ENCODE measurements at regions not wholly inside any gene's neighbourhood (a gene's known extent, or its start where the extent isn't known, plus 50 kb on each side); places are given as distances from the start of the nearest gene placed in this dataset.

GRCh38 chr7:41858201-41858600 is 155.3 kb upstream of the INHBA start:
- ChIA-PET CTCF (no interaction called here), RAD21 (ENCODE audit: low non-redundant PET in 1 of 2, low total read pairs in 2 of 2, uncharacterized antibody in 2 of 2, unreplicated experiment in 2 of 2) (no interaction called here), POLR2A (no interaction called here)
- Histone ChIP-seq H3K9me3 (ENCODE audit: control insufficient read depth in 1 of 2, insufficient read depth in 1 of 2, low read depth in 1 of 2, low read length in 2 of 2) (peaks cover 0 to 2% of the 10 kb centered on the region in 2 experiments; a peak in 1 of 4 replicates), H3K4me3 (replicated peaks in 1 of 2; ENCODE audit: low read depth in 1 of 2, low read length in 2 of 2) (no peak overlapping the region), H3K4me1 (ENCODE audit: control insufficient read depth in 1 of 2, insufficient read depth in 2 of 2, low read length in 2 of 2) (no peaks in the 10 kb centered on the region), H3K36me3 (ENCODE audit: control insufficient read depth in 1 of 2, insufficient read depth in 2 of 2, low read length in 2 of 2) (no peaks in the 10 kb centered on the region), H3K4me2 (ENCODE audit: low read length) (no peak overlapping the region), H4K20me1 (ENCODE audit: insufficient read depth) (no peaks in the 10 kb centered on the region), H3K79me2 (ENCODE audit: insufficient read depth, low read length) (no peaks in the 10 kb centered on the region), H3K27me3 (ENCODE audit: insufficient read depth, low read length) (no peaks in the 10 kb centered on the region), H3K9ac (ENCODE audit: low read length) (no peak overlapping the region), H2AFZ (ENCODE audit: low read depth, low read length, poor library complexity, severe bottlenecking) (no peak overlapping the region), H3K9me2 (ENCODE audit: insufficient read depth) (no peaks in the 10 kb centered on the region), H3K27ac (ENCODE audit: low read depth, low read length) (no peak overlapping the region)
- no peak for DNase-seq (ENCODE audit: low read depth, low spot score)
- TF ChIP-seq YY1 (IDR thresholded peaks at IDR 0.05; ENCODE audit: extremely low read depth, insufficient replicate concordance, low read depth, low read length) = no peak
- no peak for ATAC-seq
- BruUV-seq (replicated peaks) = no TSS peak
- intact Hi-C loops (cut with micrococcal nuclease) = no loop called here

- H3K9ac ChIP-seq (ENCODE audit: low read length) = no peak overlapping the region
- H3K27ac ChIP-seq (ENCODE audit: low read depth, low read length) = no peak overlapping the region
- peaks cover 3% of the 10 kb centered on the region; the same call in 1 of the 2 replicates for H3K27me3 ChIP-seq (ENCODE audit: insufficient read depth, low read length)
- H3K9me2 ChIP-seq (ENCODE audit: insufficient read depth) = no peaks in the 10 kb centered on the region
- ChIA-PET POLR2A (no interaction called here), RAD21 (ENCODE audit: low non-redundant PET in 1 of 2, low total read pairs in 2 of 2, uncharacterized antibody in 2 of 2, unreplicated experiment in 2 of 2) (no interaction called here), CTCF (no interaction called here)
- peaks cover 0 to 2% of the 10 kb centered on the region in 2 experiments; a peak in 1 of 4 replicates for H3K9me3 ChIP-seq (ENCODE audit: control insufficient read depth in 1 of 2, insufficient read depth in 1 of 2, low read depth in 1 of 2, low read length in 2 of 2)
- no peak for ATAC-seq
- intact Hi-C loops (cut with micrococcal nuclease) = no loop called here
- H3K4me1 ChIP-seq (ENCODE audit: control insufficient read depth in 1 of 2, insufficient read depth in 2 of 2, low read length in 2 of 2) = no peaks in the 10 kb centered on the region
- DNase-seq (ENCODE audit: low read depth, low spot score) = no peak
- H2AFZ ChIP-seq (ENCODE audit: low read depth, low read length, poor library complexity, severe bottlenecking) = no peak overlapping the region
- no TSS peak for BruUV-seq (replicated peaks)
- TF ChIP-seq EZH2phosphoT487 (IDR thresholded peaks at IDR 0.05; ENCODE audit: borderline replicate concordance) (no peak), ZBTB33 (IDR thresholded peaks at IDR 0.05; ENCODE audit: extremely low read depth, insufficient replicate concordance, low read length) (no peak), POLR2AphosphoS5 (IDR thresholded peaks at IDR 0.05; ENCODE audit: low read depth, low read length) (no peak), CBX3 (IDR thresholded peaks at IDR 0.05; ENCODE audit: low read depth) (no peak), YY1 (IDR thresholded peaks at IDR 0.05; ENCODE audit: extremely low read depth, insufficient replicate concordance, low read depth, low read length) (no peak), EGR1 (IDR thresholded peaks at IDR 0.05; ENCODE audit: low read depth) (no peak), CTCF (IDR thresholded peaks at IDR 0.05 in 2 of 3, conservative IDR thresholded peaks at IDR 0.05 in 1 of 3; ENCODE audit: borderline replicate concordance in 1 of 3, insufficient read depth in 1 of 3, low read depth in 2 of 3, low read length in 2 of 3) (no peak), CEBPB (IDR thresholded peaks at IDR 0.05; ENCODE audit: low read depth) (no peak), RAD21 (IDR thresholded peaks at IDR 0.05; ENCODE audit: low read depth) (no peak), POLR2A (IDR thresholded peaks at IDR 0.05; ENCODE audit: borderline replicate concordance, extremely low read depth, insufficient read depth, insufficient read length) (no peak), SIN3A (IDR thresholded peaks at IDR 0.05; ENCODE audit: low read depth) (no peak)
- H3K4me2 ChIP-seq (ENCODE audit: low read length) = no peak overlapping the region
- no peaks in the 10 kb centered on the region for H3K36me3 ChIP-seq (ENCODE audit: control insufficient read depth in 1 of 2, insufficient read depth in 2 of 2, low read length in 2 of 2)
- H4K20me1 ChIP-seq (ENCODE audit: insufficient read depth) = no peaks in the 10 kb centered on the region
- no peaks in the 10 kb centered on the region for H3K79me2 ChIP-seq (ENCODE audit: insufficient read depth, low read length)
- H3K4me3 ChIP-seq (replicated peaks in 1 of 2; ENCODE audit: low read depth in 1 of 2, low read length in 2 of 2) = no peak overlapping the region
These were observed 152.9 kb upstream of the INHBA start for GRCh38 chr7:41855798-41856197.
